H9 (cell line): ENCODE measurements at regions not wholly inside any gene's neighbourhood (a gene's known extent, or its start where the extent isn't known, plus 50 kb on each side); places are given as distances from the start of the nearest gene placed in this dataset.

ENCODE experiments used
- DNase-seq: peaks from one replicate; pipeline ENCODE4 v3.0.0-alpha.2; 2017
- H2AFZ ChIP-seq: one replicate; pipeline ENCODE4 v1.6.1; 2013; ENCODE audit warnings: mild to moderate bottlenecking, low read length, control low read depth, moderate library complexity
- H2AK5ac ChIP-seq: 2 replicates; pipeline ENCODE4 v1.6.1; 2013; ENCODE audit warnings: low read length, control low read depth, mixed read lengths; ENCODE audit not compliant: insufficient read length
- H2BK120ac ChIP-seq: one replicate; pipeline ENCODE4 v1.6.1; 2013; ENCODE audit warnings: low read depth, mild to moderate bottlenecking, low read length, control low read depth, inconsistent platforms; ENCODE audit not compliant: poor library complexity, severe bottlenecking
- H2BK12ac ChIP-seq: 2 replicates; pipeline ENCODE4 v1.6.1; 2013; ENCODE audit warnings: low read length, control low read depth, mixed read lengths, low read depth; ENCODE audit not compliant: insufficient read length
- H2BK15ac ChIP-seq: 2 replicates; pipeline ENCODE4 v1.6.1; 2013; ENCODE audit warnings: low read depth, low read length, control low read depth
- H2BK20ac ChIP-seq: one replicate; pipeline ENCODE4 v1.6.1; 2013; ENCODE audit warnings: low read depth, mild to moderate bottlenecking, low read length, control low read depth, inconsistent platforms; ENCODE audit not compliant: poor library complexity, severe bottlenecking
- H2BK5ac ChIP-seq: 2 replicates; pipeline ENCODE4 v1.6.1; 2013; ENCODE audit warnings: low read length, control low read depth, mixed read lengths; ENCODE audit not compliant: insufficient read length
- H3K14ac ChIP-seq: 2 replicates; pipeline ENCODE4 v1.6.1; 2013; ENCODE audit warnings: low read length, control low read depth; ENCODE audit not compliant: insufficient read depth
- H3K18ac ChIP-seq: 2 replicates; pipeline ENCODE4 v1.6.1; 2013; ENCODE audit warnings: low read depth, mild to moderate bottlenecking, mixed read lengths, low read length, control low read depth; ENCODE audit not compliant: insufficient read length
- H3K23ac ChIP-seq: 2 replicates; pipeline ENCODE4 v1.6.1; 2013; ENCODE audit warnings: low read length, control low read depth, mixed read lengths, low read depth; ENCODE audit not compliant: insufficient read length
- H3K23me2 ChIP-seq: 2 replicates; pipeline ENCODE4 v1.6.1; 2013; ENCODE audit warnings: low read depth, mild to moderate bottlenecking, mixed read lengths, low read length, control low read depth; ENCODE audit not compliant: insufficient read length, poor library complexity, severe bottlenecking
- H3K27ac ChIP-seq: 2 replicates; pipeline ENCODE4 v1.5.1; 2013; ENCODE audit warnings: low read length, control low read depth, mixed read lengths, low read depth; ENCODE audit not compliant: insufficient read length
- H3K27me3 ChIP-seq: 2 replicates; pipeline ENCODE4 v1.6.1; 2013; ENCODE audit warnings: low read length, control low read depth, inconsistent platforms; ENCODE audit not compliant: insufficient read depth
- H3K4ac ChIP-seq: 2 replicates; pipeline ENCODE4 v1.6.1; 2013; ENCODE audit warnings: low read depth, mild to moderate bottlenecking, control low read depth, inconsistent platforms, low read length, moderate library complexity
- H3K4me1 ChIP-seq: 2 replicates; pipeline ENCODE4 v1.6.1; 2013; ENCODE audit warnings: low read length, control low read depth, inconsistent platforms; ENCODE audit not compliant: insufficient read depth
- H3K4me2 ChIP-seq: 2 replicates; pipeline ENCODE4 v1.6.1; 2013; ENCODE audit warnings: low read length, control low read depth, mixed read lengths; ENCODE audit not compliant: insufficient read length, insufficient read depth
- H3K56ac ChIP-seq: 2 replicates; pipeline ENCODE4 v1.6.1; 2013; ENCODE audit warnings: low read depth, mild to moderate bottlenecking, mixed read lengths, low read length, control low read depth; ENCODE audit not compliant: insufficient read length
- H3K79me1 ChIP-seq: 2 replicates; pipeline ENCODE4 v1.6.1; 2013; ENCODE audit warnings: low read depth, mild to moderate bottlenecking, moderate library complexity, low read length, control low read depth, inconsistent platforms; ENCODE audit not compliant: insufficient read depth, poor library complexity, severe bottlenecking
- H3K79me2 ChIP-seq: 2 replicates; pipeline ENCODE4 v1.6.1; 2013; ENCODE audit warnings: low read length, control low read depth, inconsistent platforms; ENCODE audit not compliant: insufficient read depth
- H3K9ac ChIP-seq: 2 replicates; pipeline ENCODE4 v1.6.1; 2013; ENCODE audit warnings: low read length, control low read depth, mixed read lengths; ENCODE audit not compliant: insufficient read length; ENCODE audit errors: extremely low read depth
- H3K9me3 ChIP-seq: one replicate; pipeline ENCODE4 v1.6.1; 2013; ENCODE audit warnings: low read depth, low read length, inconsistent platforms; ENCODE audit not compliant: control insufficient read depth
- H3T11ph ChIP-seq: one replicate; pipeline ENCODE4 v1.6.1; 2013; ENCODE audit warnings: mild to moderate bottlenecking, low read length, control low read depth, inconsistent platforms
- H4K20me1 ChIP-seq: one replicate; pipeline ENCODE4 v1.6.1; 2013; ENCODE audit not compliant: control insufficient read depth, insufficient read length, insufficient read depth
- H4K5ac ChIP-seq: 2 replicates; pipeline ENCODE4 v1.6.1; 2013; ENCODE audit warnings: low read depth, mild to moderate bottlenecking, mixed read lengths, low read length, control low read depth; ENCODE audit not compliant: insufficient read length
- H4K8ac ChIP-seq: replicated peaks from 2 replicates; pipeline ENCODE4 v1.6.1; 2013; ENCODE audit warnings: low read length, control low read depth, mixed read lengths, low read depth; ENCODE audit not compliant: insufficient read length
- H4K91ac ChIP-seq: 2 replicates; pipeline ENCODE4 v1.6.1; 2013; ENCODE audit warnings: low read depth, mild to moderate bottlenecking, moderate library complexity, mixed read lengths, low read length, control low read depth; ENCODE audit not compliant: insufficient read length
- H3K27ac Mint-ChIP-seq, 3 experiments: 2 replicates in 2 of 3; 3 replicates in 1 of 3; pipeline ENCODE4 v1.8.0; 2020 to 2021; ENCODE audit warnings: mixed read lengths in 3 of 3, mild to moderate bottlenecking in 1 of 3, moderate library complexity in 1 of 3
- H3K27me3 Mint-ChIP-seq: 2 replicates; pipeline ENCODE4 v1.8.0; 2021; ENCODE audit warnings: low read depth, mild to moderate bottlenecking, moderate library complexity, mixed read lengths
- H3K36me3 Mint-ChIP-seq, 3 experiments: 2 replicates in 2 of 3; 3 replicates in 1 of 3; pipeline ENCODE4 v1.8.0; 2020 to 2021; ENCODE audit warnings: low read depth in 3 of 3, mixed read lengths in 3 of 3; ENCODE audit not compliant: insufficient read depth in 1 of 3
- H3K4me1 Mint-ChIP-seq, 2 experiments: 2 replicates each; pipeline ENCODE4 v1.8.0; 2020; ENCODE audit warnings: mixed read lengths in 2 of 2
- H3K4me3 Mint-ChIP-seq, 2 experiments: 2 replicates in 1 of 2; 3 replicates in 1 of 2; pipeline ENCODE4 v1.8.0; 2020 to 2021; ENCODE audit warnings: mild to moderate bottlenecking in 2 of 2, mixed read lengths in 2 of 2, moderate library complexity in 1 of 2
- H3K9me3 Mint-ChIP-seq, 2 experiments: 2 replicates in 1 of 2; 3 replicates in 1 of 2; pipeline ENCODE4 v1.8.0; 2020; ENCODE audit warnings: mild to moderate bottlenecking in 2 of 2, mixed read lengths in 2 of 2, moderate library complexity in 1 of 2
- CTCF ChIP-seq: fragments of 200-600 bp; sonication (generic); conservative IDR thresholded peaks from 3 replicates; pipeline ENCODE4 v1.8.0; 2021; ENCODE audit warnings: antibody characterized with exemption, mild to moderate bottlenecking
- WGBS: extraction: QIAGEN DNeasy Blood & Tissue Kit; methylation state at CpG from one replicate; pipeline ENCODE4 v1.1.7; 2013; ENCODE audit warnings: missing lambda C conversion rate, low lambda C conversion rate, mixed read lengths; ENCODE audit not compliant: insufficient read length; ENCODE audit errors: extremely low coverage; 5-methylcytosine and 5-hydroxymethylcytosine counted together

- Histone ChIP-seq H2BK20ac (no peak overlapping the region), H3K9me3 (no peaks in the 10 kb centered on the region), H3K4me2 (no peak overlapping the region), H3K14ac (no peak overlapping the region), H2AK5ac (no peak overlapping the region), H3K23ac (no peak overlapping the region), H3K23me2 (no peaks in the 10 kb centered on the region), H3K79me1 (no peaks in the 10 kb centered on the region), H3K4ac (no peak overlapping the region), H3K56ac (no peak overlapping the region), H3K27me3 (no peaks in the 10 kb centered on the region), H2BK15ac (no peak overlapping the region), H3T11ph (no peak overlapping the region), H3K79me2 (no peaks in the 10 kb centered on the region), H2BK120ac (no peak overlapping the region), H3K4me1 (peaks cover 5% of the 10 kb centered on the region; the same call in 1 of the 2 replicates), H3K27ac (no peak overlapping the region), H2BK5ac (no peak overlapping the region), H4K20me1 (no peaks in the 10 kb centered on the region), H4K91ac (no peak overlapping the region), H2BK12ac (no peak overlapping the region), H4K5ac (no peak overlapping the region), H3K18ac (no peak overlapping the region), H4K8ac (no peak overlapping the region), H3K9ac (no peak overlapping the region), H2AFZ (no peak overlapping the region)
- no peak for TF ChIP-seq CTCF
- no peaks in the 10 kb centered on the region for H3K36me3 Mint-ChIP-seq
- peaks cover 0 to 6% of the 10 kb centered on the region in 2 experiments; a peak in 3 of 5 replicates for H3K9me3 Mint-ChIP-seq
- DNase-seq = no peak
- no peak overlapping the region for H3K4me3 Mint-ChIP-seq
- peaks cover 12 to 14% of the 10 kb centered on the region in 2 experiments for H3K4me1 Mint-ChIP-seq
- H3K27ac Mint-ChIP-seq = no peak overlapping the region
- no peaks in the 10 kb centered on the region for H3K27me3 Mint-ChIP-seq
- no CpG with 5 or more reads among the region's 4 CpGs for WGBS
Measured at GRCh38 chr15:38176155-38176554, 76.5 kb upstream of the SPRED1 start.
